ENCODE measurements at regions not wholly inside any gene's neighbourhood (a gene's known extent, or its start where the extent isn't known, plus 50 kb on each side); places are given as distances from the start of the nearest gene placed in this dataset.

GRCh38 chr16:13335879-13336278 is 434.5 kb downstream of the SHISA9 start:
- no peak overlapping the region for H3K9ac ChIP-seq (ENCODE audit: low read depth, low read length)
- H2AK9ac ChIP-seq (replicated peaks; ENCODE audit: low read depth, low read length, poor library complexity), result no peak overlapping the region
- H4K5ac ChIP-seq (ENCODE audit: low read depth, low read length), result no peak overlapping the region
- CTCF ChIA-PET, result no interaction called here
- H4K91ac ChIP-seq (ENCODE audit: insufficient read depth, low read depth, low read length), result no peak overlapping the region
- H2AK5ac ChIP-seq (ENCODE audit: low read depth, low read length), result no peak overlapping the region
- intact Hi-C loops (cut with micrococcal nuclease), result no loop called here
- H4K20me1 ChIP-seq (ENCODE audit: insufficient read depth, low read length), result no peaks in the 10 kb centered on the region
- no peak overlapping the region for H3K27ac ChIP-seq (ENCODE audit: insufficient read depth, low read length)
- H3K9me3 ChIP-seq (ENCODE audit: control insufficient read depth, insufficient read depth, low read length), result peaks cover 22% of the 10 kb centered on the region
- H3K14ac ChIP-seq (replicated peaks; ENCODE audit: low read depth, low read length), result no peak overlapping the region
- H2AFZ ChIP-seq (replicated peaks; ENCODE audit: low read length, poor library complexity), result no peak overlapping the region
- H3K4ac ChIP-seq (ENCODE audit: low read depth, low read length), result no peak overlapping the region
- H2BK15ac ChIP-seq (ENCODE audit: low read depth, low read length), result no peak overlapping the region
- POLR2A ChIA-PET (ENCODE audit: unreplicated experiment), result no interaction called here
- H2BK5ac ChIP-seq (ENCODE audit: low read depth, low read length, poor library complexity, severe bottlenecking), result no peak overlapping the region
- no CpG with 5 or more reads among the region's 6 CpGs for WGBS, 2 experiments (ENCODE audit: extremely low coverage in 2 of 2, insufficient read length in 1 of 2)
- H3K18ac ChIP-seq (ENCODE audit: low read depth, low read length), result no peak overlapping the region
- H3K79me1 ChIP-seq (ENCODE audit: low read depth in 1 of 2, low read length in 2 of 2), result no peaks in the 10 kb centered on the region
- no peak for DNase-seq
- in situ Hi-C loops (cut with MboI; ENCODE audit: low sequenced_read_pairs), result no loop called here
- no TSS peak for BruUV-seq (replicated peaks)
- no peaks in the 10 kb centered on the region for H3K27me3 ChIP-seq (ENCODE audit: control insufficient read depth, insufficient read depth, low read length)
- H2BK20ac ChIP-seq (ENCODE audit: low read depth, low read length), result no peak overlapping the region
- H3K56ac ChIP-seq (ENCODE audit: extremely low read depth, insufficient read depth, low read length), result no peak overlapping the region
- no peak overlapping the region for H3K4me2 ChIP-seq (ENCODE audit: low read depth, low read length)
- no peaks in the 10 kb centered on the region for H3K9me1 ChIP-seq (ENCODE audit: insufficient read depth, low read length)
- dilution Hi-C loops (cut with HindIII; ENCODE audit: low sequenced_read_pairs, unreplicated experiment), result no loop called here
- H3K4me1 ChIP-seq (ENCODE audit: control insufficient read depth, insufficient read depth, low read length), result no peaks in the 10 kb centered on the region
- H2BK120ac ChIP-seq (ENCODE audit: low read depth, low read length), result no peak overlapping the region
- H3K23ac ChIP-seq (ENCODE audit: low read depth, low read length), result no peak overlapping the region
- H3K4me3 ChIP-seq (ENCODE audit: insufficient read depth, low read depth, low read length), result no peak overlapping the region
- no peak overlapping the region for H4K8ac ChIP-seq (ENCODE audit: low read depth in 2 of 2, low read length in 2 of 2)
- no peak for ATAC-seq (ENCODE audit: low read depth)
- no peaks in the 10 kb centered on the region for H3K36me3 ChIP-seq (ENCODE audit: control insufficient read depth, insufficient read depth, low read length)
- TF ChIP-seq RFX5 (IDR thresholded peaks at IDR 0.05; ENCODE audit: low read depth, low read length) (no peak), RAD21 (IDR thresholded peaks at IDR 0.05; ENCODE audit: low read length) (no peak), POLR2A (IDR thresholded peaks at IDR 0.05; ENCODE audit: low read depth, low read length) (no peak), USF2 (IDR thresholded peaks at IDR 0.05; ENCODE audit: low read depth, low read length) (no peak), MXI1 (IDR thresholded peaks at IDR 0.05; ENCODE audit: borderline replicate concordance, low read depth, low read length) (no peak), FOS (IDR thresholded peaks at IDR 0.05; ENCODE audit: low read depth, low read length) (no peak), MAFK (IDR thresholded peaks at IDR 0.05; ENCODE audit: low read depth, low read length) (no peak)
- TF ChIP-seq, protein P1, sequence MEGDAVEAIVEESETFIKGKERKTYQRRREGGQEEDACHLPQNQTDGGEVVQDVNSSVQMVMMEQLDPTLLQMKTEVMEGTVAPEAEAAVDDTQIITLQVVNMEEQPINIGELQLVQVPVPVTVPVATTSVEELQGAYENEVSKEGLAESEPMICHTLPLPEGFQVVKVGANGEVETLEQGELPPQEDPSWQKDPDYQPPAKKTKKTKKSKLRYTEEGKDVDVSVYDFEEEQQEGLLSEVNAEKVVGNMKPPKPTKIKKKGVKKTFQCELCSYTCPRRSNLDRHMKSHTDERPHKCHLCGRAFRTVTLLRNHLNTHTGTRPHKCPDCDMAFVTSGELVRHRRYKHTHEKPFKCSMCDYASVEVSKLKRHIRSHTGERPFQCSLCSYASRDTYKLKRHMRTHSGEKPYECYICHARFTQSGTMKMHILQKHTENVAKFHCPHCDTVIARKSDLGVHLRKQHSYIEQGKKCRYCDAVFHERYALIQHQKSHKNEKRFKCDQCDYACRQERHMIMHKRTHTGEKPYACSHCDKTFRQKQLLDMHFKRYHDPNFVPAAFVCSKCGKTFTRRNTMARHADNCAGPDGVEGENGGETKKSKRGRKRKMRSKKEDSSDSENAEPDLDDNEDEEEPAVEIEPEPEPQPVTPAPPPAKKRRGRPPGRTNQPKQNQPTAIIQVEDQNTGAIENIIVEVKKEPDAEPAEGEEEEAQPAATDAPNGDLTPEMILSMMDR (conservative IDR thresholded peaks at IDR 0.05; ENCODE audit: low read depth, low read length), result no peak

Data from IMR-90 (cell line).